ENCODE measurements at regions not wholly inside any gene's neighbourhood (a gene's known extent, or its start where the extent isn't known, plus 50 kb on each side); places are given as distances from the start of the nearest gene placed in this dataset.

- no peak for DNase-seq (ENCODE audit: low read depth in 3 of 3)
These were observed 253.7 kb upstream of the SORCS1 start for GRCh38 chr10:107418085-107418806.

- DNase-seq (ENCODE audit: low read depth in 3 of 3), result no peak
These were observed 252.9 kb upstream of the SORCS1 start for GRCh38 chr10:107417446-107417845.

DNA sequence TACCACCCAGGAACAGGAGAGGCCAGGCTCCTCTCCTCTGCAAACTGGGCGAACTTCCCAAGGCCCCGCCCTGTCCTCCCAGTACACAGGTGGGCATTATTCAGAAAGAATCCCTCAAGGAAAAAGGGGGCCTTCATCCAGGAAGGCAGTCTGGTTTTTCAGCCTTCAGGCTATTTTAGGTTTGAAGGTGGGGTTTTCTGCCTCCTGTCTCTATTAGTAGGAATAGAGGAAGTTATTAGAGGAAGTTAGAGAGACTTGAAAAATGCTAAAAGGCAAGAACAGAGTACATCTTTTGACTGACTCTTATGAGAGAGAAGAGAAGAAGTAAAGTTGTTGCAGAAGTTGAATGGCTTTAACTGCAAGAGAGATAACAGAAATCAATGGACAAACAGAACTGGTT, 250.9 kb upstream of the SORCS1 start:
- no peak for DNase-seq (ENCODE audit: low read depth in 3 of 3)

GRCh38 chr10:107413971-107414370, 249.5 kb upstream of the SORCS1 start:
- DNase-seq (ENCODE audit: low read depth in 3 of 3), result no peak

DNA sequence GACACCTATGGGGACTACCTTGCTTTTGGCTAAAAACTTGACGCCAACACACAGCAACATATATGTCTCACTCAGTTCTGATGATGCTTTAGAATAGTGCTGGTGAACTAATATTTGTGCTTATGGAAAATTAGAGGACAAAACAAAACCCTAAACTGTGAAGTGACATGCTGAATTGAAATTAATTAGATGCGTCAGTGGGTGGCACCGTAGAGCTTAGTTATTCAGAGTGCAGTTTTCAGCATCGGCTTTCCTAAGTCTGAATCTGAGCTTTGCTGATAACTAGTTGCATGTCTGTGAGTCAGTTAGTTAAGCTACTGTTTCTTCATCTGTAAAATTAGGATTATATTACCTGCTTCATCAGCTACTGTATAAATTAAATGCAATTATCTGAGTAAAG, 245.0 kb upstream of the SORCS1 start:
- no peak for DNase-seq (ENCODE audit: low read depth in 3 of 3)

GRCh38 chr10:107398115-107398514, 233.6 kb upstream of the SORCS1 start:
- no peak for DNase-seq (ENCODE audit: low read depth in 3 of 3)

DNA sequence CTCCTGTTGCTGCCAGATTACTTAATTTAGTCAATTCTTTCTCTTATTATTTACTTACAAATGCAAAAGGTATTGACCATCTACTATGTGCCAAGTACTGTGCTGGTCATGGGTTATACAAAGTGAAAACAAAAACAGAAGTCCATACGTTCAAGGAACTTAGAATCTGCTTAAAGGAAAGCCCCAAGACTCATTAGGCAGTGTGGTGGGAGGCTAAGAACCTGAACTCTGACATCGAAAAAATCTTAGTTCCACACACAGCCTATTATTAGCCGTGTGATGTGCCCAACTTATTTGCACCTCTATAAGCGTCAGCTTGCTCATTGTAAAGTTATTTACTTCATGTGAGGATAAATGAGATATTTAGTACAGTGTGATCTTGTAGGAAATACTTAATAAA, 227.4 kb upstream of the SORCS1 start:
- DNase-seq (ENCODE audit: low read depth in 3 of 3), result no peak

DNA sequence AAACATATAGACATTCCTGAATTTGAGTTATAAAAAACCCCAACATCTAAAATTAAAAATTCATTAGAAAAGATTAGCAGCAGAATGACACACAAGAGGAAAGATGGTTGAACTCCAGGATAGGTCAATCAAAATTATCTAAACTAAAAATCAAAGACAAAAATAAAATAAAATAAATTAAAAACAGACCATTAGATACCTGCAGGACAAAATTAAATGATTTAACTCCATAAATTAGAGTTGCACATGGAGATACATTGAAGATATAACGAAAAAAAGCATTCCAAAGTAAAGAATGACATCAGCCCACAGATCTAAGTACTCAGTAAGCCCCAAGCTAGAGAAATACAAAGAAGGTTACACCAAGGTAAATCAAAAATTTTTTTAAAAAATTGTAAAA, 226.1 kb upstream of the SORCS1 start:
- DNase-seq (ENCODE audit: low read depth in 3 of 3), result no peak

GRCh38 chr10:107383357-107383756, 218.9 kb upstream of the SORCS1 start:
- DNase-seq (ENCODE audit: low read depth in 3 of 3), result no peak

- DNase-seq (ENCODE audit: low read depth in 3 of 3), result no peak
These were observed 215.1 kb upstream of the SORCS1 start for GRCh38 chr10:107379601-107380000.

GRCh38 chr10:107371801-107372200, 207.3 kb upstream of the SORCS1 start:
- no peak for DNase-seq (ENCODE audit: low read depth in 3 of 3)

- DNase-seq (ENCODE audit: low read depth in 3 of 3), result no peak
These were observed 200.4 kb upstream of the SORCS1 start for GRCh38 chr10:107364872-107365271.

GRCh38 chr10:107362306-107362705, 197.8 kb upstream of the SORCS1 start:
- DNase-seq (ENCODE audit: low read depth in 3 of 3), result no peak

GRCh38 chr10:107357033-107357432, 192.5 kb upstream of the SORCS1 start:
- DNase-seq (ENCODE audit: low read depth in 3 of 3), result no peak

GRCh38 chr10:107356396-107356795, 191.9 kb upstream of the SORCS1 start:
- no peak for DNase-seq (ENCODE audit: low read depth in 3 of 3)

- DNase-seq (ENCODE audit: low read depth in 3 of 3), result no peak
These were observed 178.2 kb upstream of the SORCS1 start for GRCh38 chr10:107342711-107343110.

DNA sequence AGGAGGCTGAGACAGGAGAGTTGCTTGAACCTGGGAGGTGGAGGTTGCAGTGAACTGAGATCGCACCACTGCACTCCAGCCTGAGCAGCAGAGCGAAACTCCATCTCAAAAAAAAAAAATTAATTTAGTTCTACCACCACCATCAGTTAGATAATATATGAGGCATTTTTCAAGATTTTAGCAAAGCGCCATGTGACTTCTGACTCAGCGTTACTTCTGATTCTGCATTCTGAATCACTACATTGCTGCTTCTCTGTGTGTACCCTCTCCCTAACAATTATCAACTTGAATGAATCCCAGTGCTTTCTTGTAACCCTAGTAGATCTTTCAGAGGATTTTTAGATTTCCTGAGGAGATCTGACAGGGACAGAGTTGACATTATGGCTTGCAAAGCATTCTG, 176.8 kb upstream of the SORCS1 start:
- DNase-seq (ENCODE audit: low read depth in 3 of 3), result no peak

DNA sequence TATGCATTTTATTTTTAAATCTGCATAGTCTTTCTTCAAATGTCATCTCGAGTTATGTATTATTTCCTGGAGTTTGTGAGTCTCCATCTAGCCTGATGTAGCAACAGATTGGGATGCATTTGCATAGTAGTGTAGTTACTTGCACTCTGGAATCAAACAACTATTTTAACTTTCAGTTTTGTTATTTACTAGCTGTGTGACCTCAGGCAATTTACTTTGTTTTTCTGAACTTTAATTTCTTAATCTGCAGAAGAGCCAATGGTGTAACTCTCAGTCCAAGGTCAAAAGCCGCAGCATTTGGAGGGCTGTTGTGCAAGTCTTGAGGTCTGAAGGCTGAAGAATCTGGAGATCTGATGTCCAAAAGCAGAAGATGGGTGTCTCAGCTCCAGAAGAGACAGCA, 175.8 kb upstream of the SORCS1 start:
- DNase-seq (ENCODE audit: low read depth in 3 of 3), result no peak

DNA sequence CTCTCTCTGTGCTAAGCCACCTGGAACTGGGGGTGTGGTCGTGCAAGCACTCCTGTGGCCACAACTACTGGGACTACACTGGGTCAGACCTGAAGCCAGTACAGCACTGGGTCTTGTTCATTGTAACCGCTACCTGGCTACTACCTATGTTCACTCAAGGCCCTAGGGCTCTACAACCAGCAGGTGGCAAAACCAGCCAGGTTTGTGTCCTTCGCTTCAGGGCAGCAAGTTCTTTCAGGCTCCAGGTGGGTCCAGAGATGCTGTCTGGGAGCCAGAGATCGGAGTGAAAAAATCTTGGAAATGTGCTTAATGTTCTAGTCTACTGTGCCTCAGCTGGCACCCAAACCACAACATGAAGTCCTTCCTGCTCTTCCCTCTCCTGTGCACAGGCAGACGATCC, 171.6 kb upstream of the SORCS1 start:
- no peak for DNase-seq (ENCODE audit: low read depth in 3 of 3)

DNA sequence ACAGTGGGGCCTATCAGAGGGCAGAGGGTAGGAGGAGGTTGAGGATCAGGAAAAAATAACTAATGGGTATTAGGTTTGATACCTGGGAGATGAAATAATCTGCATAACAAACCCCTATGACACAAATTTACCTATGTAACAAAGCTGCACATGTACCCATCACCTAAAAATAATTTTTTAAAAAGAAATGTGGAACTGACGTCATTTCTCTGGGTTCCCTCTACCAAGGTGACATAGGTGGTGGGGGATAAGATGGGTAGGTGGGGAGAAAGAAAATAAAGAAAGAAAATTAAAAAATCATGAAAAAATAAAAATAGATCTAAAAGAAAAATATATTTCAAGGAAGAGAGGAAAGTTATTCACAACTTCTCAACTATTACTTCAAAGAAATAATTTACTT, 153.1 kb upstream of the SORCS1 start:
- DNase-seq (ENCODE audit: low read depth in 3 of 3), result no peak

- no peak for DNase-seq (ENCODE audit: low read depth in 3 of 3)
These were observed 138.7 kb upstream of the SORCS1 start for GRCh38 chr10:107303203-107303602.

- no peak for DNase-seq (ENCODE audit: low read depth in 3 of 3)
These were observed 135.1 kb upstream of the SORCS1 start for GRCh38 chr10:107299606-107300005.

- DNase-seq (ENCODE audit: low read depth in 3 of 3), result no peak
These were observed 119.7 kb upstream of the SORCS1 start for GRCh38 chr10:107284187-107284586.

DNA sequence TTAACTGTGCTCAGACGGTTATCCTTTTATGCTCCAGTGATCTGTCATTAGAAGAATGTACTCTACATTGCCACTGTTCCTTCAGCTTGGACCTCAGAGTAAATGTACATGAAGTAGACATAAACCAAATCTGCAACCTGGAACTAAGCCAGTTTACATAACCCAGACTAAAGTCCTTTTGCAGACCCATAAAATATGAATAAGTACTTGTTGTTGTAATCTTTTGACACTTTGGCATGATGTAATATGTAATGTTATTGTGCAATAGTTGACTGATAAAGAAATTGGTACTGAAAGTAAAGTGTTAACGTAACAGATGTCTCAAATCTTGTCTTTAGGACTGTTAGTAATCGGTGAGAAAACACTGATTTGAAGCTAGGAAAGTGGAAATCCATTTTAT, 115.8 kb upstream of the SORCS1 start:
- no peak for DNase-seq (ENCODE audit: low read depth in 3 of 3)
